PC-9 (cell line): ENCODE measurements at regions not wholly inside any gene's neighbourhood (a gene's known extent, or its start where the extent isn't known, plus 50 kb on each side); places are given as distances from the start of the nearest gene placed in this dataset.

ENCODE experiments used
- EZH2 ChIP-seq: fragments of 200-600 bp; sonication (generic); IDR thresholded peaks from 2 replicates; pipeline ENCODE4 v1.8.0; 2017; ENCODE audit warnings: antibody characterized with exemption, low read depth
- TF ChIP-seq, protein P1 (sequence below): fragments of 200-600 bp; sonication (generic); conservative IDR thresholded peaks from 2 replicates; pipeline ENCODE4 v1.6.1; 2017; ENCODE audit warnings: mixed run types, antibody characterized with exemption, mild to moderate bottlenecking, moderate library complexity

DNA sequence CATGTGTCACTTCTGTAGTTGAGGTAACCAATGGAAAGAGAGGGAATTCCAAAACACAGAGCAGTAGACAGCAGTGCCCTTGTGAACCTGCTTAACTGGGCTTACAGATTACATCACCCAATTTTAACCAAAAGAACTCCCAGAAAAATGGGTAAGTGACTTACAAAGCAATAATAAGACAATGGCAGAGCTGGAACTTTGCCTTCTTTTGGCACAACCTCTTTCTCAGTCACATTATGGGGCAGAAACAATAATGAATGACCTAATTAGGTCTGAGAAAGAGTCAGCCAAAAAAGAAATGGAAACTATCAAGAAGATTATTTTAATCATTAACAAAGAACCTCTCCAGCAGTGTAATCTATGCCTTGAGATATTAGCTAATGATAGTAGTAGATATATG, 146.5 kb downstream of the SPATA31D1 start:
- TF ChIP-seq, protein P1, sequence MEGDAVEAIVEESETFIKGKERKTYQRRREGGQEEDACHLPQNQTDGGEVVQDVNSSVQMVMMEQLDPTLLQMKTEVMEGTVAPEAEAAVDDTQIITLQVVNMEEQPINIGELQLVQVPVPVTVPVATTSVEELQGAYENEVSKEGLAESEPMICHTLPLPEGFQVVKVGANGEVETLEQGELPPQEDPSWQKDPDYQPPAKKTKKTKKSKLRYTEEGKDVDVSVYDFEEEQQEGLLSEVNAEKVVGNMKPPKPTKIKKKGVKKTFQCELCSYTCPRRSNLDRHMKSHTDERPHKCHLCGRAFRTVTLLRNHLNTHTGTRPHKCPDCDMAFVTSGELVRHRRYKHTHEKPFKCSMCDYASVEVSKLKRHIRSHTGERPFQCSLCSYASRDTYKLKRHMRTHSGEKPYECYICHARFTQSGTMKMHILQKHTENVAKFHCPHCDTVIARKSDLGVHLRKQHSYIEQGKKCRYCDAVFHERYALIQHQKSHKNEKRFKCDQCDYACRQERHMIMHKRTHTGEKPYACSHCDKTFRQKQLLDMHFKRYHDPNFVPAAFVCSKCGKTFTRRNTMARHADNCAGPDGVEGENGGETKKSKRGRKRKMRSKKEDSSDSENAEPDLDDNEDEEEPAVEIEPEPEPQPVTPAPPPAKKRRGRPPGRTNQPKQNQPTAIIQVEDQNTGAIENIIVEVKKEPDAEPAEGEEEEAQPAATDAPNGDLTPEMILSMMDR: no peak
- TF ChIP-seq EZH2: no peak
